HG02759 (cell line): ENCODE measurements at regions not wholly inside any gene's neighbourhood (a gene's known extent, or its start where the extent isn't known, plus 50 kb on each side); places are given as distances from the start of the nearest gene placed in this dataset.
"Not testable (repeated sequence)": the region's sequence is repeated elsewhere in the genome, so short reads cannot be mapped to it uniquely, and the experiment has no call there.

ENCODE experiments used
- ATAC-seq: cut with Tn5 transposase; IDR thresholded peaks from one replicate; pipeline ENCODE4 v1.9.1; 2021; ENCODE audit warnings: mild to moderate bottlenecking, moderate library complexity; ENCODE audit not compliant: unreplicated experiment

DNA sequence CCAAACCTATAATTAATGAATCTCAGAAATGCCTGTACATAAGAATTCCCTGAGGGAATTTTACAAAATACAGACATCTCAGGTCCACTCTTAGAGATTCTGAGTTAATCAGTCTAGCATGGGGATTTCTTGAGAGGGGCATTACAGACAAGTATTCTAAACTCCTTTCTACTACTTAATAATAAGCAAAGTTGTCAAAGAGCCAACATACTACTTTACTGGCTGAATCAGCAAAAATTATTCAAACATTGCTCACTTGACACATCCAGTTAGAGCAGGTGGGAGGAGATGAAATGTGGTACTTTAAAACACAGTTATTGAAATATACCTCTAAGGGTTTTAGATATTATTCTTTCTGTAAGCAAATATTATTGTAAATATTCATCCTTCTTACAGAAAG lies 1164.7 kb downstream of the CDY2B start:
- ATAC-seq, result no peak

GRCh38 chrY:16673102-16673787 lies 1206.8 kb downstream of the CDY2B start:
- no peak for ATAC-seq

DNA sequence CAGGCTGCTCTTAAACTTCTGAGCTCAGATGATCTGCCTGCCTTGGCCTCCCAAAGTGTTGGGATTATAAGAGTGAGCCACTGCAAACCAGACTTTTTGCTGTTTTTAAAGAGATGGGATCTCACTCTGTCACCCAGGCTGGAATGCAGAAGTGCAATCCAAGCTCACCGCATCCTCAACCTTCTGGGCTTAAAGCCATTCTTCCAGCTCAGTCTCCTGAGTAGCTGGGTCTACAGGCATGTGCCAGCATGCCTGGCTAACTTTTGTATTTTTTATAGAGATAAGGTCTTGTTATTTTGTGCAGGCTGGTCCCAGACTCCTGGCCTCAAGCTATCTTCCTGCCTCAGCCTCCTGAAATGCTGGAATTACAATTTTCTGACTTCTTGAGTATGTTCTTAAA lies 1211.6 kb downstream of the CDY2B start:
- no peak for ATAC-seq

GRCh38 chrY:16662741-16663140 lies 1217.3 kb downstream of the CDY2B start:
- ATAC-seq, result no peak

- no peak for ATAC-seq
These were observed 1220.7 kb downstream of the CDY2B start for GRCh38 chrY:16659340-16659739.

- no peak for ATAC-seq
These were observed 1226.0 kb downstream of the CDY2B start for GRCh38 chrY:16653971-16654370.

- no peak for ATAC-seq
These were observed 1234.0 kb downstream of the CDY2B start for GRCh38 chrY:16645991-16646390.

GRCh38 chrY:16645449-16645848 lies 1234.6 kb downstream of the CDY2B start:
- ATAC-seq, result no peak

- ATAC-seq, result peak; percentile 62
These were observed 1235.7 kb downstream of the CDY2B start for GRCh38 chrY:16644270-16644800.

DNA sequence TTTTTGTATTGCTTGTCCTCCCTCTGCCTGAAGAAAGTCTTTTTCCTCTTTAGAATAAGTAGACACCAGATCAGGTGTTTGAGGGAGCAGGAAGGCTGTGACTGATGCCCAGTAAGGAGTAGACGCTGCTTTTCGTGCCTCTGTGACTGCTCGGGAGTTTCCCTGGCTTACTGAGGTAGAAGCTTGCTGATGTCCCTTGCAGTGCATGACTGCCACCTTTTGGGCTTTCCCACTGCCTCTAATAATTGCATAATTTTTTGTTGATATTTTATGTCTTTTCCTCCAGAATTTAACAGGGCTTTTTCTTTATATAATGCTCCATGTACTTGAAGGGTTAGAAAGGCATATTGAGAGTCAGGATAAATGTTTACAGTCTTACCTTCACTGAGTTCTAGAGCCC lies 1240.2 kb downstream of the CDY2B start:
- peak; percentile 39 for ATAC-seq

GRCh38 chrY:16638743-16639142 lies 1241.3 kb downstream of the CDY2B start:
- ATAC-seq, result not testable (repeated sequence)

GRCh38 chrY:16636254-16636653 lies 1243.8 kb downstream of the CDY2B start:
- ATAC-seq, result peak; percentile 99

DNA sequence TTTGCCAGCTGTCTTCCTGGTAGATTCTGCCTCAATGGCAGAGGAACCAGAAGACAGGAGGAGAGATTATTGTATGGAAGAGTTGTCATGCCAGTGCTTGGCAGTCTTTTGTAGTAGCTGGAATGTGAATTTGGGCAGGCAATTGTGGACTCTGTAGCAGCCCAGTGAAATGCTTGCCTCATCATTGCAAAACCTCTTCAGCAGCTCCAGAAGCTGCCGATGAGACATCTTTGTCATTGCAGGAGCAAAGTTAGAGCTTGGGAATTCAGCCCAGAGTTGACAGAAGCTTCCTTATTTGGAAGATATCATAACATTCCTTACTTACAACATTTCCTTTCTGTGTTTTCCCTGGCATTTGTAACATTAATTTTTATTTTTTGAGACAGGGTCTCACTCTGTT lies 1250.9 kb downstream of the CDY2B start:
- ATAC-seq, result no peak

DNA sequence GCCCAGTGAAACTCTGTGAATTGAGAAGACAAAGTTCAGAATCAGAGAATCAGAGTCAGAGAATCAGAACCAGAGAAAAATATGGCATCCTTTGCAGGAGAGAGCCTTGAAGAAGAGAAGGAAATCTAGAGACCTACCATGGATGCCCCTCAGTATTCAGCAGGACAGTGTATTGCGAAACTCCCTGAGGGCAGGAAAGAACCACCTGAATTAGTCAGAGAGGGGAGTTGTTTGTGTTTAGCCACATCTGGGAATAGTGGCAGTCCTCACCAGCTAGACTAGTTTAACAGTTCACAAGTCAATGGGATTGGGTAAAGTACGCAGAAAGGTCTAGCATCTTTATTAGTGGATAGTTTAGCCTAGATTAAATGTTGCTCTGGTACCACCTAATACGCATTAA lies 1252.9 kb downstream of the CDY2B start:
- no peak for ATAC-seq

DNA sequence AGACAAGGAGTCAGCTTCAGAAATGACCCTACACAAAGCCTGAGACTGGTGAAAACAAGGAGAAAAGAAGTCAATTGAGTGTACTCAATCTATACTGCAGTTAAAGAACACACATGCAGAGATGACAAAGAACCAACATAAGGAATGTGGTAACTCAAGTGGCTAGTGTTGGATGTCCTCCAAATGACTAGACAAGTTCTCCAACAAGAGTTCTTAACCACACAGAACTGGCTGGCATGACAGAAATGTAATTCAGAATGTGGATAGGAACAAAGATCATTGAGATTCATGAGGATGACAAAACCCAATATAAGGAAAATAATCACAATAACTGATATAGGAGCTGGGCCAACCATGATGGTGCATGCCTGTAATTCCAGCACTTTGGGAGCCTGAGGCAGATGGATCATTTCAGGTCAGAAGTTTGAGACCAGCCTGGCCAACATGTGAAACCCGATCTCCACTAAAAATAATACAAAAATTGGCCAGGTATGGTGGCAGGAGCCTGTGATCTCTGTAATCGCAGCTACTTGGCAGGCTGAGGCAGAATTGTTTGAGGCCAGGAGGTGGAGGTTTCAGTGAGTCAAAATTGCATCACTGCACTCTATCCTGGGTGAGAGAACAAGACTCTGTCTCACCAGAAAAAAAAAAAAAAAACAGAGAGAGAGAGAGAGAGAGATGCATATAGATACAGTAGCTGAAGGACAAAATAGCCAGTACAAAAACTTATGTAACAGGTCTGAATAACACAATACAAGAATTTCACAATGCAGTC lies 1263.6 kb downstream of the CDY2B start:
- no peak for ATAC-seq

DNA sequence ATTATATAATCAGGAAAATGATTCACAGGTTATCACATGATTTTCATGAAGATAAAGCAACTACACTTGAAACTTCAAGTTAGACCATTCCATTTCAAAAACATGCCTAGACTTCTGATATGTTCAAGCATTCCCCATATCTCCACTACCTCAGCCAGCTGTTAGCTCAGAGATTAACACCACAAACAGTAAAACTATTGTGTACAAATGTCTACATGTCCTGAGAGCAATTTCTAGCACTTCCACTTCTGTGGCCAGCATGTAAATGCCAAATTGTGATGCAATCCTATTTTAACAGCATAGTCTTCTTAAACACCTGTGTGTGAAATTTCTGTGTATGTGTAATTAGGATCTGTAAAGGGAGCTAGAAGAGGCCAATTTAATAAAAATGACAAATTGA lies 1271.3 kb downstream of the CDY2B start:
- ATAC-seq, result no peak

DNA sequence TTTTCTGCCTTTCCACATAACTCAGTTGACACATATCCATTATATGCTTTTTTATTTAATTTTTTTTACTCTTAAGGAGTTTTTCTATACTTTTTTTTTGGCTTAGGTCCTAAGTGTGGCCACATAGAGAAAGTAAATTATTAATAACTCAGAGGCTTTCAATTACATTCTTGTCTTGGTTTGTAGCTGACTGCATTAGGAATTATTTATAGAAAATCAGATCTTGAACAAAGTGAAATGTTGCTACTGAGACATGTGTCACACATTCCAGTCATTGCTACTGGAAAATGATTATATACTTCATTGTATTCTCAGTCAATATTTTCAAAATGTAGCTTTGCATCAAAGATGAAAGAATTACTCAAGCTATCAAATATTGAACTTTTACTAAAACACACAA lies 1277.9 kb downstream of the CDY2B start:
- no peak for ATAC-seq

GRCh38 chrY:16601626-16602025 lies 1278.4 kb downstream of the CDY2B start:
- no peak for ATAC-seq

DNA sequence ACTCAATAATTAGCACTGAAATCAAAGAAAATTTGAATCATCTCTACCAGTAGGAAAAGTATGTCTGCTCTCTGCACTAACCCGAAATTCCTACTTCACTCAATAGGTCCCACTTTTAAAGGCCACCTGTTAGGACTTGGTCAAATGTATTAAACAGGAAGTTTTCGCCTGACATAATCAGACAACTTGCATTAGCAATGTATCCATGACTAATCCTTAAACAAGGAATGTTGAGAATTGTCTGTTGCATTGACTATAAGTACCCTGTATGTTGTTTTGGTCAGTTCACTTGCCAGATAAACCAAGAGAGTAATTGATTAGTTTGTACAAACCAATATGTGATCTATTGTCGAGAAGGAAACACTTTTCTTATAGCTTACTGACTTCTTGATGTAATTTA lies 1308.0 kb downstream of the CDY2B start:
- ATAC-seq, result no peak

DNA sequence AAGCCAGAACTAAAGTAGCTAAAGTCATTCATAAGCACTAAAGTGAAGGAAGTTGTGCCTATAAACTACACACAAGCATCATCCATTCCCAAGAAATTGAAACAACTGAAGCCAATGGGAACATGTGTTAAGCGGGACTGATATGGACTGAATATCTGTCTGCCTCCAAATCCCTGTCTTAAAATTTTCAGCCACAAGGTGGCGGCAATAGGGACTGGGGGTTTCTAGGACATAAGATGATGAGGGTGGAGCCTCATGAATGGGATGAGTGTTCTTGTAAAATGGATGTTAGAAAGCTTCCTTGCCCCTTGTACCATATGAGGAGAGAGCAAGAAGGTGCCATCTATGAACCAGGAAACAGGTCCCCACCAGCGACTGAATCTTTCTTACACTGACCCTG lies 1317.5 kb downstream of the CDY2B start:
- peak; percentile 62 for ATAC-seq

DNA sequence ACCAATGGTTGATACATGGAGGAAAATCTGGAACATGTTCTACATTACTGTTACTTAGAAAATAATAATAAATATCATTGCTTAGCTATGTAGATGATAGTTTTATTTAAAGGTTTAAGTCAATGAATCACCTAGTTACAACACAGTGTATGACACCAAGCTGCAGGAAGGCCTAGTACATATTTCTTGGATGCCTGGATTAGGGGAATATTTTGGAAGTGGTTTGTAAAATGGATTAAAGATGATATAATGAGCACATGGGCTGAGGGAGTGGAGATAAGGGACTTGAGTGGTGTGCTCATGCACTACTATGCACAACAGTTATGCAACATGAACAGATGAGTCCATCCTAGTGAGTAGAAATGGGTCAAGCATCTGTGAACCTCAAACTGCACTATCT lies 1358.0 kb downstream of the CDY2B start:
- no peak for ATAC-seq

DNA sequence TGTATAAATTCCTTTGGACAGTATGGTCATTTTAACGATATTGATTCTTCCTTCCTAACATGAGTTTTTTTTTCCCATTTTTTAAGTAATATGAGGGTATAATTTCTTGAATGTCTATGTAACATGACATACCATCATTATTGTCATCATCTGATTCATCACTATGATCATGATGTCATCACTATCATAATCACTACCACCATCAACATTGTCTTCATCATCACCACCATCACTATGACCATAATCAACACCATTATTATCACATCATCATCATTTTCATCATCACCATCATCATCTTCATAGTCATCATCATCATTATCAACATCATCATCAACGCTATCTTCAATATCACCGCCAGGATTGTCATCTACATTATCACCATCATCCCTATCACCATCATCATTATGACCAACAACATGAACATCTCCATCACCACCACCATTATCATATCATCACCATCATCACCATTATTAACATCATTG lies 1377.2 kb downstream of the CDY2B start:
- no peak for ATAC-seq
